Transverse colon (tissue), 3 donors: ENCODE measurements at regions not wholly inside any gene's neighbourhood (a gene's known extent, or its start where the extent isn't known, plus 50 kb on each side); places are given as distances from the start of the nearest gene placed in this dataset.
A peak's percentile ranks its signal among the peaks of the same experiment; 100 is the strongest.

Experiments used
- EP300 ChIP-seq: sonication (generic); formaldehyde crosslinking; IDR thresholded peaks from one replicate; pipeline ENCODE4 v1.6.1; 2017; ENCODE audit warnings: antibody characterized with exemption, low read depth
- POLR2AphosphoS5 ChIP-seq, 3 donors: sonication (generic); formaldehyde crosslinking; IDR thresholded peaks; one replicate each; pipeline ENCODE4 v1.6.1; 2016; ENCODE audit warnings: antibody characterized with exemption in 3 of 3

- TF ChIP-seq EP300 (no peak), POLR2AphosphoS5 (IDR thresholded peaks at IDR 0.05) (peak in 1 of 3 donors; percentile 18)
These were observed 240.6 kb downstream of the ETS1 start for GRCh38 chr11:128346804-128347203.
